Motor neuron (in vitro differentiated cells): ENCODE measurements at regions not wholly inside any gene's neighbourhood (a gene's known extent, or its start where the extent isn't known, plus 50 kb on each side); places are given as distances from the start of the nearest gene placed in this dataset.

Source experiments
- ATAC-seq, 8 experiments: fragments of 200-7000 bp; cut with Tn5 transposase; replicated peaks in 6 of 8; 2 replicates each; pipeline ENCODE4 v1.8.0; 2021; ENCODE audit warnings: mild to moderate bottlenecking in 8 of 8, moderate library complexity in 8 of 8
- H3K27ac ChIP-seq, 2 donors: fragments of 250-450 bp; sonication (Bioruptor Pico); 2 replicates each; pipeline ENCODE4 v1.9.0; 2021; ENCODE audit warnings: antibody characterized with exemption in 2 of 2, mild to moderate bottlenecking in 2 of 2, moderate library complexity in 1 of 2
- H3K4me1 ChIP-seq, 2 donors: fragments of 250-450 bp; sonication (Bioruptor Pico); replicated peaks in 1 of 2; 2 replicates each; pipeline ENCODE4 v1.6.1; 2021; ENCODE audit warnings: antibody characterized with exemption in 2 of 2, mild to moderate bottlenecking in 2 of 2, moderate library complexity in 1 of 2
- H3K4me3 ChIP-seq, 5 donors: fragments of 250-450 bp; sonication (Bioruptor Pico); 2 replicates each; pipeline ENCODE4 v1.9.0; 2021; ENCODE audit warnings: antibody characterized with exemption in 5 of 5, mild to moderate bottlenecking in 5 of 5, moderate library complexity in 4 of 5
- WGBS, 10 experiments: fragments of 450-650 bp; shearing (Covaris generic); methylation state at CpG; one replicate each; pipeline ENCODE4 v1.0.0; 2022; 5-methylcytosine and 5-hydroxymethylcytosine counted together
- in situ Hi-C, 9 experiments: fragments of 400-800 bp; cut with MboI; loops; one replicate each; pipeline ENCODE4 v1.15.0; 2021; ENCODE audit warnings: low sequenced_read_pairs in 9 of 9, low pct_unique_long_range_greater_than_20kb in 2 of 9; ENCODE audit not compliant: unreplicated experiment in 9 of 9

DNA sequence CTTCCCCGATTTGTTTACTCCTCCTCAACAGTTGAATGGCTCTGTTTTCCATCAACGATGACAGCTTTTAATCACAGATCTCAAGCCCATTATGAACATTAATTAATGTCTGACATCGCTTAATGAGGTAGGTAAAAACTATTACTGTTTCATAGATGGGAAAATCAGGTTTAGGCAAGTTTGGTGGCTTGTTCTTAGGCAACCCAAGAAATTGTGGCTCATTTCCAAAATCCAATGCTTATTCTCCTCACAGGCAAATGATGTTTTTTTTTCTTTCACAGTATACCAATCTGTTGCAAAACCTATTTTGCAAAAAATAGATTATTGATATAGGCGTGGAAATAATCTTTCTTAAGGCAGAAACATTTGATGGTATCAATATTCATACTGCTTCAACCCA lies 70.8 kb upstream of the CHD1 start:
- Histone ChIP-seq H3K4me3 (no peak overlapping the region), H3K4me1 (no peaks in the 10 kb centered on the region), H3K27ac (no peak overlapping the region)
- 47 to 96% (median 92%) methylated on average over 2 to 4 of the region's 4 CpGs; no CpG with 5 or more reads in 1 of the 10 experiments for WGBS, 10 experiments
- in situ Hi-C loops, result no loop called here
- no peak for ATAC-seq

DNA sequence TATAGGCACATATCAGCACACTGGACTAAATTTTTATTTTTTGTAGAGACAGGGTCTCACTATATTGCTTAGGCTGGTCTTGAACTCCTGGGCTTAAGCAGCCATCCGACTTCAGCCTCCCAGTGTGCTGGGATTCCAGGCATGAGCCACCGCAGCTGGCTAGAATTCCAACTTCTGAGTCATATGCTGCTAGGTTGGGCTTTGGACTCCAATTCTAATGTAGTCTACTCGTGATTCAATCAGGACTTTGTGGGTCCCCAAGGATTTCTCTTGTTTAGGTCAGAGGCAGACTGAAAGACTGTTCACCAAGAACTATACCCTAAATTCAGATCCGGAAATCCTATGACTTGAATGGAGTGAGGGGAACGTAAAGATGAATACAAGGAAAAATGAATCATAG lies 68.2 kb upstream of the CHD1 start:
- in situ Hi-C loops, result no loop called here
- WGBS, 10 experiments, result 17 to 100% (median 84%) methylated on average over 1 to 5 of the region's 5 CpGs; no CpG with 5 or more reads in 1 of the 10 experiments
- Histone ChIP-seq H3K4me3 (no peak overlapping the region), H3K27ac (no peak overlapping the region), H3K4me1 (no peaks in the 10 kb centered on the region)
- ATAC-seq, result peak in 2 of 8 experiments; percentile 49 to 58

DNA sequence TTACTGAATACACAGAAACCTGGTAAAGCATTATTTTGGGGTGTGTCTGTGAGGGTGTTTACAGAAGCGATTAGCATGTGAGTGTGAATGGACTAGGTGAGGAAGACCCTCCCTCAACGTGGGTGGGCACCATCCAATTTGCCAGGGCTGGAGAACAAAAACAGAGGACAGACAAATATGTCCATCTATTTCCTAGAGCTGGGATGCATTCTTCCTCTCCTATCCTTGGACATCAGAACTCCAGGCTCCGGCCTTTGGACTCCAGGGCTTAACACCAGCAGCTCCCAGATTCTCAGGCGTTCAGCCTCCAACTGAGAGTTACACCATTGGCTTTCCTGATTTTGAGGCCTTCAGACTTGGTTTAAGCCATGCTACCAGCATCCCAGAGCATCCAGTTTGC lies 65.8 kb upstream of the CHD1 start:
- Histone ChIP-seq H3K4me3 (no peak overlapping the region), H3K4me1 (no peaks in the 10 kb centered on the region), H3K27ac (no peak overlapping the region)
- WGBS, 10 experiments, result 20 to 93% (median 61%) methylated on average over 2 to 4 of the region's 4 CpGs; no CpG with 5 or more reads in 3 of the 10 experiments
- in situ Hi-C loops, result no loop called here
- no peak for ATAC-seq

GRCh38 chr5:98993512-98993911 lies 64.7 kb upstream of the CHD1 start:
- ATAC-seq, result no peak
- in situ Hi-C loops, result no loop called here
- no peaks in the 10 kb centered on the region for H3K4me1 ChIP-seq
- 62 to 95% (median 83%) methylated on average over 2 to 3 of the region's 3 CpGs; no CpG with 5 or more reads in 3 of the 10 experiments for WGBS, 10 experiments
- no peak overlapping the region for H3K27ac ChIP-seq
- H3K4me3 ChIP-seq, result no peak overlapping the region

GRCh38 chr5:98992552-98992951 lies 63.7 kb upstream of the CHD1 start:
- Histone ChIP-seq H3K27ac (no peak overlapping the region), H3K4me1 (no peaks in the 10 kb centered on the region), H3K4me3 (no peak overlapping the region)
- in situ Hi-C loops, result no loop called here
- no peak for ATAC-seq

GRCh38 chr5:98989727-98990126 lies 60.9 kb upstream of the CHD1 start:
- H3K27ac ChIP-seq, result no peak overlapping the region
- ATAC-seq, result no peak
- in situ Hi-C loops, result no loop called here
- H3K4me3 ChIP-seq, result no peak overlapping the region
- WGBS, 10 experiments, result 45 to 100% (median 70%) methylated on average over 2 to 3 of the region's 3 CpGs; no CpG with 5 or more reads in 3 of the 10 experiments
- no peaks in the 10 kb centered on the region for H3K4me1 ChIP-seq

DNA sequence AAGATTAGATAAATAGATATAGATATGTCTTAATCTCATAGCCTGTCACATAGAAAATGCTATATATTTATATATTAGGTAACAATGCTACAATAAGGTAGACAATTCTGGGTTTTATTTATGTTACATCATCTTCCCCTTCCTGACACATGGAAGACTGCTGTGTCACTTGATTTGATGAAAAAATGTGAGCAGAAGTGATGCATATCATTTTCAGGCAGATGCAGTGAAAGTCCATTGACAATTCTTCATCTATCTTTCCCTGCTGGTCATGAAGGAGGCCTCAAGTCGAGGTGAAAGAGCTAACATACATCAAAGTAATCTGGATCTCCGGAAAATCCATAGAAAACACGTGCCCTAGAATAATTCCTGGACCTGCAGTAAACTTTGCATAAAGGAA lies 57.8 kb upstream of the CHD1 start:
- H3K4me1 ChIP-seq, result no peaks in the 10 kb centered on the region
- H3K27ac ChIP-seq, result no peak overlapping the region
- H3K4me3 ChIP-seq, result no peak overlapping the region
- WGBS, 10 experiments, result 12 to 100% (median 61%) methylated on average over 1 to 3 of the region's 3 CpGs
- in situ Hi-C loops, result no loop called here
- ATAC-seq, result peak in 4 of 8 experiments; percentile 68 to 78 (median 74)

GRCh38 chr5:98982880-98983279 lies 54.1 kb upstream of the CHD1 start:
- 40 to 100% (median 90%) methylated on average over 1 to 3 of the region's 3 CpGs; no CpG with 5 or more reads in 3 of the 10 experiments for WGBS, 10 experiments
- Histone ChIP-seq H3K4me1 (no peaks in the 10 kb centered on the region), H3K27ac (no peak overlapping the region), H3K4me3 (no peak overlapping the region)
- in situ Hi-C loops, result no loop called here
- ATAC-seq, result no peak
